ENCODE measurements at regions not wholly inside any gene's neighbourhood (a gene's known extent, or its start where the extent isn't known, plus 50 kb on each side); places are given as distances from the start of the nearest gene placed in this dataset.

DNA sequence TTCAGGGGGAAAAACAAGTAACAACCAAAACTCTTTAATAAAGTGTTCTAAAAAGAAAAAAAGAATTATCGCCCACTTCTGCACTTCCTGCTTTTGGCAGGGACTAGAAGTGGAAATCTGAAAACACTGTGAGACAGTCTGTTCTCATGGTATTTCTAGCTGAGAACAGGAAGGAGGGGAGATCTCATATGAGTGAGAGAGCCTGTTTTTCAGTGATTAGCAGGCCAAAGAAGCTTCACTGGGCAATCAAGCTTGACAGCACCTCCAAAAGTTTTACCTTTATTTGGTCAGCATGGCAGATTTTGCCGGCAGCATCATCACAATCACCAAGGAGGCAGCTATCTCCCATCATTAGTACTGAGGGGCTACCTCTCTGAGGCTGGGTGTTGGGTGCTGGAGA, 79.5 kb upstream of the ATXN1 start:
- TF ChIP-seq CTCF (IDR thresholded peaks at IDR 0.05; ENCODE audit: extremely low read depth in 1 of 2, insufficient read depth in 1 of 2, low read depth in 1 of 2, low read length in 2 of 2) (no peak), POLR2AphosphoS5 (IDR thresholded peaks at IDR 0.05; ENCODE audit: insufficient read depth, low read depth, low read length) (no peak), POLR2A (IDR thresholded peaks at IDR 0.05; ENCODE audit: low read depth, low read length) (no peak), EZH2 (IDR thresholded peaks at IDR 0.05; ENCODE audit: borderline replicate concordance, low read depth, low read length, severe bottlenecking) (no peak), GATA2 (IDR thresholded peaks at IDR 0.05; ENCODE audit: insufficient read depth, insufficient read length, low read depth, low read length) (no peak), FOS (IDR thresholded peaks at IDR 0.05; ENCODE audit: borderline replicate concordance, insufficient read depth, low read length) (no peak), JUN (IDR thresholded peaks at IDR 0.05; ENCODE audit: borderline replicate concordance, insufficient read depth, insufficient read length, low read depth) (no peak), MYC (IDR thresholded peaks at IDR 0.05; ENCODE audit: low read depth, low read length) (no peak)
- TF ChIP-seq, protein P1, sequence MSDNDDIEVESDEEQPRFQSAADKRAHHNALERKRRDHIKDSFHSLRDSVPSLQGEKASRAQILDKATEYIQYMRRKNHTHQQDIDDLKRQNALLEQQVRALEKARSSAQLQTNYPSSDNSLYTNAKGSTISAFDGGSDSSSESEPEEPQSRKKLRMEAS (IDR thresholded peaks at IDR 0.05; ENCODE audit: insufficient read depth, insufficient read length): no peak

Measured in endothelial cell of umbilical vein (primary cell).